Mucosa of descending colon (tissue), 3 donors: ENCODE measurements at regions not wholly inside any gene's neighbourhood (a gene's known extent, or its start where the extent isn't known, plus 50 kb on each side); places are given as distances from the start of the nearest gene placed in this dataset.
"Not testable (repeated sequence)": the region's sequence is repeated elsewhere in the genome, so short reads cannot be mapped to it uniquely, and the experiment has no call there.

Source experiments
- ATAC-seq: fragments of 200-7000 bp; cut with Tn5 transposase; one replicate; pipeline ENCODE4 v1.9.1; 2020; ENCODE audit warnings: mild to moderate bottlenecking, moderate library complexity
- DNase-seq, 3 donors: peaks; one replicate each; pipeline ENCODE4 v3.0.0-alpha.2; 2020
- H3K36me3 ChIP-seq: fragments of 200-600 bp; one replicate; pipeline ENCODE4 v1.8.0; 2021; ENCODE audit warnings: low read depth, mild to moderate bottlenecking
- H3K4me1 ChIP-seq: fragments of 200-600 bp; one replicate; pipeline ENCODE4 v1.8.0; 2021; ENCODE audit warnings: low read depth, mild to moderate bottlenecking
- H3K4me3 ChIP-seq: fragments of 200-600 bp; one replicate; pipeline ENCODE4 v1.8.0; 2021; ENCODE audit warnings: mild to moderate bottlenecking
- H3K9me3 ChIP-seq: fragments of 200-600 bp; one replicate; pipeline ENCODE4 v1.8.0; 2021; ENCODE audit warnings: mild to moderate bottlenecking
- CTCF ChIP-seq: fragments of 200-600 bp; IDR thresholded peaks from one replicate; pipeline ENCODE4 v1.8.0; 2022; ENCODE audit warnings: antibody characterized with exemption, mild to moderate bottlenecking
- intact Hi-C, 2 donors: fragments of 100-400 bp; cut with DNase I in 1 of 2; cut with micrococcal nuclease in 1 of 2; formaldehyde crosslinking; loops; one replicate each; pipeline versions ENCODE4 v1.11.0 to v1.11.1; 2022; cut with DNase I, micrococcal nuclease
- donor health status: DM: no; HTN: no; CAD: no; lungs with moderate emphysema.
- donor health status: DM: no; HTN: no; CAD: no.
- donor health status: DM: no; HTN: yes; CAD: no.

- H3K4me3 ChIP-seq = no peak overlapping the region
- DNase-seq = peak in 1 of 3 donors; percentile 6
- TF ChIP-seq CTCF = no peak
- no peaks in the 10 kb centered on the region for H3K9me3 ChIP-seq
- no peaks in the 10 kb centered on the region for H3K36me3 ChIP-seq
- H3K4me1 ChIP-seq = no peaks in the 10 kb centered on the region
- intact Hi-C loops = no loop called here
- no peak for ATAC-seq
These were observed 1006.4 kb downstream of the BRD1 start for GRCh38 chr22:48821346-48821690.

- Histone ChIP-seq H3K4me1 (no peaks in the 10 kb centered on the region), H3K36me3 (no peaks in the 10 kb centered on the region), H3K9me3 (no peaks in the 10 kb centered on the region), H3K4me3 (no peak overlapping the region)
- no peak for TF ChIP-seq CTCF
- ATAC-seq (no peak), DNase-seq (peak in 1 of 3 donors; percentile 3)
- intact Hi-C loops = no loop called here
These were observed 1007.0 kb downstream of the BRD1 start for GRCh38 chr22:48820481-48821345.

GRCh38 chr22:48819961-48820360, 1007.7 kb downstream of the BRD1 start:
- no peaks in the 10 kb centered on the region for H3K4me1 ChIP-seq
- H3K36me3 ChIP-seq = no peaks in the 10 kb centered on the region
- no peaks in the 10 kb centered on the region for H3K9me3 ChIP-seq
- no peak for TF ChIP-seq CTCF
- DNase-seq = no peak
- ATAC-seq = no peak
- H3K4me3 ChIP-seq = no peak overlapping the region
- intact Hi-C loops = no loop called here

- no peak for DNase-seq
- intact Hi-C loops = no loop called here
- no peak for TF ChIP-seq CTCF
- H3K4me3 ChIP-seq = no peak overlapping the region
- H3K4me1 ChIP-seq = no peaks in the 10 kb centered on the region
- H3K36me3 ChIP-seq = no peaks in the 10 kb centered on the region
- H3K9me3 ChIP-seq = no peaks in the 10 kb centered on the region
- ATAC-seq = no peak
These were observed 1008.4 kb downstream of the BRD1 start for GRCh38 chr22:48819232-48819631.

GRCh38 chr22:48817491-48817890, 1010.2 kb downstream of the BRD1 start:
- intact Hi-C loops, ATAC-seq, DNase-seq, H3K36me3 ChIP-seq, H3K4me3 ChIP-seq, H3K9me3 ChIP-seq, H3K4me1 ChIP-seq: not testable (repeated sequence)

GRCh38 chr22:48811885-48812284, 1015.8 kb downstream of the BRD1 start:
- Histone ChIP-seq H3K4me3 (no peak overlapping the region), H3K36me3 (no peaks in the 10 kb centered on the region), H3K9me3 (no peaks in the 10 kb centered on the region), H3K4me1 (no peaks in the 10 kb centered on the region)
- no peak for TF ChIP-seq CTCF
- intact Hi-C loops = no loop called here
- DNase-seq (no peak), ATAC-seq (no peak)
